ENCODE measurements at regions not wholly inside any gene's neighbourhood (a gene's known extent, or its start where the extent isn't known, plus 50 kb on each side); places are given as distances from the start of the nearest gene placed in this dataset.

DNA sequence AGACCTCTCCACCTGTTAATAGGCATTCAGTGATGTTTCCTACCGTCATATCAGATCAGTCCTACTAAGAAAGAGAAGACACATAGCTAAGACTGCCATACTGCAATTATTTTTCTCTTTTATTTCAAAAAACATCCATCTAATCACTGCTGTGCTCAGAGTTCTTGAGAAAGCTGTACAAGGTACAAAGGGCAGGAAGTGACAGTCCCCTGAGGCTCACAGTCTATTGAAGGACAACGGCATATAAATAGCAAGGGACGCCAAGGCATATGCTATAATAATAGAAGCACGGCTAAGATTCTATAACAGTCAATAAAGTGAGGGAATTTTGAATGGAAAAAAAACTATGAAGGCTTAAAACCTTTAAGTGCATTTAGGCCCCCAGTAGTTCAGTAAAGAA lies 415.3 kb upstream of the NRP1 start:
- TF ChIP-seq ZBTB7A (IDR thresholded peaks at IDR 0.05; ENCODE audit: low read depth) (no peak), EP300 (IDR thresholded peaks at IDR 0.05; ENCODE audit: borderline replicate concordance) (no peak), NFIC (IDR thresholded peaks at IDR 0.05) (no peak), EGR1 (IDR thresholded peaks at IDR 0.05) (no peak), FOXM1 (IDR thresholded peaks at IDR 0.05; ENCODE audit: borderline replicate concordance, low read depth) (no peak), RAD21 (IDR thresholded peaks at IDR 0.05; ENCODE audit: low read depth) (no peak)
- TF ChIP-seq, protein P1, sequence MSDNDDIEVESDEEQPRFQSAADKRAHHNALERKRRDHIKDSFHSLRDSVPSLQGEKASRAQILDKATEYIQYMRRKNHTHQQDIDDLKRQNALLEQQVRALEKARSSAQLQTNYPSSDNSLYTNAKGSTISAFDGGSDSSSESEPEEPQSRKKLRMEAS (IDR thresholded peaks at IDR 0.05) = no peak
